PFSK-1 (cell line): ENCODE measurements at regions not wholly inside any gene's neighbourhood (a gene's known extent, or its start where the extent isn't known, plus 50 kb on each side); places are given as distances from the start of the nearest gene placed in this dataset.

Experiments used
- FOXP2 ChIP-seq: optimal IDR thresholded peaks from 2 replicates; pipeline ENCODE3; 2011; ENCODE audit warnings: borderline replicate concordance, control low read depth, inconsistent platforms; ENCODE audit not compliant: insufficient read depth; ENCODE audit errors: extremely low read length, extremely low read depth
- POLR2AphosphoS5 ChIP-seq: IDR thresholded peaks from 2 replicates; pipeline ENCODE4 v1.6.1; 2012; ENCODE audit warnings: low read depth, mild to moderate bottlenecking, control low read depth, low read length, moderate library complexity
- REST ChIP-seq, 2 experiments: IDR thresholded peaks; 2 replicates each; pipeline versions ENCODE4 v1.6.1 to v1.8.0; 2011 to 2012; ENCODE audit warnings: low read depth in 2 of 2, low read length in 2 of 2, control low read depth in 1 of 2, inconsistent platforms in 1 of 2, mild to moderate bottlenecking in 1 of 2, moderate library complexity in 1 of 2; ENCODE audit not compliant: insufficient read depth in 1 of 2
- SIN3A ChIP-seq: IDR thresholded peaks from 2 replicates; pipeline ENCODE4 v1.6.1; 2012; ENCODE audit warnings: mild to moderate bottlenecking, low read length, moderate library complexity, borderline replicate concordance; ENCODE audit not compliant: insufficient read depth
- TAF1 ChIP-seq: IDR thresholded peaks from 2 replicates; pipeline ENCODE4 v1.6.1; 2012; ENCODE audit warnings: low read length, control low read depth, borderline replicate concordance; ENCODE audit not compliant: insufficient read depth

GRCh38 chr14:98198385-98198784 lies 1073.6 kb downstream of the BCL11B start:
- TF ChIP-seq POLR2AphosphoS5 (no peak), REST (IDR thresholded peaks at IDR 0.05; ENCODE audit: insufficient read depth in 1 of 2, low read depth in 2 of 2, low read length in 2 of 2) (no peak), TAF1 (no peak), SIN3A (no peak), FOXP2 (no peak)

- TF ChIP-seq POLR2AphosphoS5 = no peak
- no peak for TF ChIP-seq TAF1
- TF ChIP-seq FOXP2 = no peak
- no peak for TF ChIP-seq REST (IDR thresholded peaks at IDR 0.05; ENCODE audit: insufficient read depth in 1 of 2, low read depth in 2 of 2, low read length in 2 of 2)
- TF ChIP-seq SIN3A = no peak
Measured at GRCh38 chr14:98200601-98201000, 1071.4 kb downstream of the BCL11B start.

- TF ChIP-seq FOXP2 = no peak
- no peak for TF ChIP-seq SIN3A
- no peak for TF ChIP-seq TAF1
- TF ChIP-seq REST (IDR thresholded peaks at IDR 0.05; ENCODE audit: insufficient read depth in 1 of 2, low read depth in 2 of 2, low read length in 2 of 2) = no peak
- TF ChIP-seq POLR2AphosphoS5 = no peak
Measured at GRCh38 chr14:98203421-98203820, 1068.6 kb downstream of the BCL11B start.

- no peak for TF ChIP-seq REST (IDR thresholded peaks at IDR 0.05; ENCODE audit: insufficient read depth in 1 of 2, low read depth in 2 of 2, low read length in 2 of 2)
- TF ChIP-seq SIN3A = no peak
- no peak for TF ChIP-seq TAF1
- no peak for TF ChIP-seq FOXP2
- no peak for TF ChIP-seq POLR2AphosphoS5
Measured at GRCh38 chr14:98204139-98204538, 1067.9 kb downstream of the BCL11B start.

- TF ChIP-seq TAF1 = no peak
Measured at GRCh38 chr14:98207415-98207814, 1064.6 kb downstream of the BCL11B start.
